HEK293 (cell line): ENCODE measurements at regions not wholly inside any gene's neighbourhood (a gene's known extent, or its start where the extent isn't known, plus 50 kb on each side); places are given as distances from the start of the nearest gene placed in this dataset.

Source experiments
- CTCF ChIA-PET: fragments of 350-600 bp; formaldehyde crosslinking; extraction: SDS; loops from one replicate; lab custom pipeline; 2021; ENCODE audit warnings: antibody characterized with exemption; lab: Yijun Ruan, JAX
- POLR2A ChIA-PET: fragments of 300-600 bp; formaldehyde crosslinking; extraction: SDS; loops from one replicate; lab custom pipeline; 2020; ENCODE audit warnings: antibody characterized with exemption, inconsistent platforms; lab: Yijun Ruan, JAX
- H3K27ac ChIP-seq: fragments of 200-500 bp; sonication (Bioruptor generic); 2 replicates; pipeline ENCODE4 v1.5.1; 2014; ENCODE audit warnings: low read depth, low read length, control low read depth, inconsistent platforms; ENCODE audit errors: extremely low read depth
- H3K36me3 ChIP-seq, 2 experiments: fragments of 200-500 bp in 1 of 2; sonication (Bioruptor generic) in 1 of 2; 1 replicate in 1 of 2; 2 replicates in 1 of 2; pipeline ENCODE4 v1.5.1; 2014 to 2017; ENCODE audit warnings: inconsistent platforms in 2 of 2, low read length in 2 of 2; ENCODE audit not compliant: control insufficient read depth in 2 of 2, insufficient read depth in 1 of 2
- H3K4me1 ChIP-seq: fragments of 200-500 bp; sonication (Bioruptor generic); 2 replicates; pipeline ENCODE4 v1.5.1; 2014; ENCODE audit warnings: mild to moderate bottlenecking, low read length, inconsistent platforms; ENCODE audit not compliant: control insufficient read depth, insufficient read depth
- H3K4me3 ChIP-seq: 2 replicates; pipeline ENCODE4 v1.5.1; 2011; ENCODE audit warnings: low read depth, mild to moderate bottlenecking, control low read depth, low read length, moderate library complexity
- H3K9me3 ChIP-seq: fragments of 200-500 bp; sonication (Bioruptor generic); 2 replicates; pipeline ENCODE4 v1.5.1; 2014; ENCODE audit warnings: low read depth, low read length, inconsistent platforms; ENCODE audit not compliant: control insufficient read depth, insufficient read depth
- EGR2 ChIP-seq: fragments of 450-650 bp; formaldehyde crosslinking; IDR thresholded peaks from 2 replicates; pipeline ENCODE4 v1.5.1; 2016; ENCODE audit warnings: low read depth, missing biosample characterization, missing genetic modification characterization
- GFI1B ChIP-seq: fragments of 450-650 bp; formaldehyde crosslinking; IDR thresholded peaks from 2 replicates; pipeline ENCODE4 v1.5.1; 2016; ENCODE audit warnings: missing biosample characterization, missing genetic modification characterization
- SETDB1 ChIP-seq: IDR thresholded peaks from one replicate; pipeline ENCODE4 v1.6.1; 2017; ENCODE audit warnings: mild to moderate bottlenecking, low read length, moderate library complexity, mixed read lengths; ENCODE audit not compliant: insufficient read length
- SP3 ChIP-seq: fragments of 450-650 bp; formaldehyde crosslinking; IDR thresholded peaks from 2 replicates; pipeline ENCODE4 v1.5.1; 2016; ENCODE audit warnings: missing biosample characterization, missing genetic modification characterization
- ZNF112 ChIP-seq: fragments of 450-650 bp; formaldehyde crosslinking; IDR thresholded peaks from 2 replicates; pipeline ENCODE4 v1.5.0; 2017; ENCODE audit warnings: missing biosample characterization, missing genetic modification characterization
- ZNF121 ChIP-seq: fragments of 450-650 bp; formaldehyde crosslinking; IDR thresholded peaks from 2 replicates; pipeline ENCODE4 v1.5.1; 2016; ENCODE audit warnings: missing biosample characterization, missing genetic modification characterization
- ZNF174 ChIP-seq: fragments of 450-650 bp; formaldehyde crosslinking; IDR thresholded peaks from 2 replicates; pipeline ENCODE4 v1.5.0; 2017; ENCODE audit warnings: missing biosample characterization, mild to moderate bottlenecking, missing genetic modification characterization
- ZNF175 ChIP-seq: fragments of 450-650 bp; formaldehyde crosslinking; IDR thresholded peaks from 2 replicates; pipeline ENCODE4 v1.5.1; 2016; ENCODE audit warnings: missing biosample characterization, missing genetic modification characterization
- ZNF2 ChIP-seq: fragments of 450-650 bp; formaldehyde crosslinking; IDR thresholded peaks from 2 replicates; pipeline ENCODE4 v1.5.1; 2016; ENCODE audit warnings: missing biosample characterization, missing genetic modification characterization
- ZNF292 ChIP-seq: fragments of 450-650 bp; formaldehyde crosslinking; IDR thresholded peaks from 2 replicates; pipeline ENCODE4 v1.5.1; 2016; ENCODE audit warnings: low read depth, missing biosample characterization, missing genetic modification characterization, borderline replicate concordance
- ZNF354C ChIP-seq: fragments of 450-650 bp; formaldehyde crosslinking; IDR thresholded peaks from 2 replicates; pipeline ENCODE4 v1.5.1; 2016; ENCODE audit warnings: missing biosample characterization, missing genetic modification characterization, low read depth, borderline replicate concordance
- ZNF366 ChIP-seq: fragments of 450-650 bp; formaldehyde crosslinking; conservative IDR thresholded peaks from 2 replicates; pipeline ENCODE4 v1.5.1; 2016; ENCODE audit warnings: missing biosample characterization, missing genetic modification characterization
- ZNF626 ChIP-seq: fragments of 450-650 bp; sonication (Bioruptor Pico); formaldehyde crosslinking; IDR thresholded peaks from 2 replicates; pipeline ENCODE4 v1.5.1; 2018; ENCODE audit warnings: missing biosample characterization, missing genetic modification characterization, inconsistent platforms
- ZNF785 ChIP-seq: fragments of 450-650 bp; formaldehyde crosslinking; IDR thresholded peaks from 2 replicates; pipeline ENCODE4 v1.5.1; 2016; ENCODE audit warnings: missing biosample characterization, missing genetic modification characterization
- ZNF843 ChIP-seq: fragments of 450-650 bp; formaldehyde crosslinking; IDR thresholded peaks from 2 replicates; pipeline ENCODE4 v1.5.1; 2016; ENCODE audit warnings: missing biosample characterization, missing genetic modification characterization
- TF ChIP-seq, protein P1 (sequence below): fragments of 450-650 bp; formaldehyde crosslinking; IDR thresholded peaks from 2 replicates; pipeline ENCODE4 v1.5.1; 2016; ENCODE audit warnings: missing biosample characterization, missing genetic modification characterization
- TF ChIP-seq, protein P2 (sequence below): fragments of 450-650 bp; formaldehyde crosslinking; IDR thresholded peaks from 2 replicates; pipeline ENCODE4 v1.5.1; 2017; ENCODE audit warnings: missing biosample characterization, mild to moderate bottlenecking, missing genetic modification characterization, moderate library complexity
- TF ChIP-seq, protein P3 (sequence below): fragments of 450-650 bp; formaldehyde crosslinking; IDR thresholded peaks from 2 replicates; pipeline ENCODE4 v1.5.1; 2016; ENCODE audit warnings: missing biosample characterization, missing genetic modification characterization
- TF ChIP-seq, protein P4 (sequence below): sonication (generic); formaldehyde crosslinking; IDR thresholded peaks from 2 replicates; pipeline ENCODE4 v1.8.1; 2022; ENCODE audit warnings: mild to moderate bottlenecking, moderate library complexity, missing genetic modification reagents
- TF ChIP-seq, protein P5 (sequence below): fragments of 450-650 bp; formaldehyde crosslinking; IDR thresholded peaks from 2 replicates; pipeline ENCODE4 v1.5.1; 2017; ENCODE audit warnings: missing biosample characterization, missing genetic modification characterization

DNA sequence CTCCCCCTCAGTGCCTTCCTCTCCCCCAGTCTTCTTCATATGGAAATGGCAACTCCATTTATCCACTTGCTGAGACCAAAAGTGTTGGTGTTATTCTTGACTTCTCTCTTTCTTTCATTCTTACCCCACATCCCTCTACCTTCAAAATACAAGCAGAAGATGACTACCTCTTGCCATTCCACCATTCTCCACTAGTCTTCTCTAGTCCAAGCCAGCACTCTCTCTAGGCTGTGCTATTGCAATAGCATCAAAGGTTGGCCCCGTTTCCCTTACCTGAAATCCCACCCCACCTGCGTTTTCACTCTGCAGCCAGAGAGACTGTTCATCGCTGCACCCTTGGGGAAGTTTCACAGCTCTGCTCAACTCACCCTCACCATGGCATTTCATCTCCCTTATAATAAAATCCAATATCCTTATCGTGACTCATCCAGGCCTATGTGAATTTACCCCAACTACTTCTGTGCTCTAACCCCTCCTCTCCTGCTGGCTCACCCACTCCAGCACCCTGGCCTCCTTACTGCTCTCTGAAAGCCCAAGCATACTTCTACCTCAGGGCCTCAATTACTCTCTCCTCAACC lies 109.1 kb downstream of the LSM5 start (continued):
- TF ChIP-seq, protein P1, sequence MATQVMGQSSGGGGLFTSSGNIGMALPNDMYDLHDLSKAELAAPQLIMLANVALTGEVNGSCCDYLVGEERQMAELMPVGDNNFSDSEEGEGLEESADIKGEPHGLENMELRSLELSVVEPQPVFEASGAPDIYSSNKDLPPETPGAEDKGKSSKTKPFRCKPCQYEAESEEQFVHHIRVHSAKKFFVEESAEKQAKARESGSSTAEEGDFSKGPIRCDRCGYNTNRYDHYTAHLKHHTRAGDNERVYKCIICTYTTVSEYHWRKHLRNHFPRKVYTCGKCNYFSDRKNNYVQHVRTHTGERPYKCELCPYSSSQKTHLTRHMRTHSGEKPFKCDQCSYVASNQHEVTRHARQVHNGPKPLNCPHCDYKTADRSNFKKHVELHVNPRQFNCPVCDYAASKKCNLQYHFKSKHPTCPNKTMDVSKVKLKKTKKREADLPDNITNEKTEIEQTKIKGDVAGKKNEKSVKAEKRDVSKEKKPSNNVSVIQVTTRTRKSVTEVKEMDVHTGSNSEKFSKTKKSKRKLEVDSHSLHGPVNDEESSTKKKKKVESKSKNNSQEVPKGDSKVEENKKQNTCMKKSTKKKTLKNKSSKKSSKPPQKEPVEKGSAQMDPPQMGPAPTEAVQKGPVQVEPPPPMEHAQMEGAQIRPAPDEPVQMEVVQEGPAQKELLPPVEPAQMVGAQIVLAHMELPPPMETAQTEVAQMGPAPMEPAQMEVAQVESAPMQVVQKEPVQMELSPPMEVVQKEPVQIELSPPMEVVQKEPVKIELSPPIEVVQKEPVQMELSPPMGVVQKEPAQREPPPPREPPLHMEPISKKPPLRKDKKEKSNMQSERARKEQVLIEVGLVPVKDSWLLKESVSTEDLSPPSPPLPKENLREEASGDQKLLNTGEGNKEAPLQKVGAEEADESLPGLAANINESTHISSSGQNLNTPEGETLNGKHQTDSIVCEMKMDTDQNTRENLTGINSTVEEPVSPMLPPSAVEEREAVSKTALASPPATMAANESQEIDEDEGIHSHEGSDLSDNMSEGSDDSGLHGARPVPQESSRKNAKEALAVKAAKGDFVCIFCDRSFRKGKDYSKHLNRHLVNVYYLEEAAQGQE (tag by site-specific recombination) = no peak
- TF ChIP-seq ZNF175 (tag by site-specific recombination) (no peak), SP3 (tag by site-specific recombination) (no peak), ZNF174 (tag by site-specific recombination) (no peak), ZNF354C (tag by site-specific recombination) (no peak), ZNF366 (no peak)

DNA sequence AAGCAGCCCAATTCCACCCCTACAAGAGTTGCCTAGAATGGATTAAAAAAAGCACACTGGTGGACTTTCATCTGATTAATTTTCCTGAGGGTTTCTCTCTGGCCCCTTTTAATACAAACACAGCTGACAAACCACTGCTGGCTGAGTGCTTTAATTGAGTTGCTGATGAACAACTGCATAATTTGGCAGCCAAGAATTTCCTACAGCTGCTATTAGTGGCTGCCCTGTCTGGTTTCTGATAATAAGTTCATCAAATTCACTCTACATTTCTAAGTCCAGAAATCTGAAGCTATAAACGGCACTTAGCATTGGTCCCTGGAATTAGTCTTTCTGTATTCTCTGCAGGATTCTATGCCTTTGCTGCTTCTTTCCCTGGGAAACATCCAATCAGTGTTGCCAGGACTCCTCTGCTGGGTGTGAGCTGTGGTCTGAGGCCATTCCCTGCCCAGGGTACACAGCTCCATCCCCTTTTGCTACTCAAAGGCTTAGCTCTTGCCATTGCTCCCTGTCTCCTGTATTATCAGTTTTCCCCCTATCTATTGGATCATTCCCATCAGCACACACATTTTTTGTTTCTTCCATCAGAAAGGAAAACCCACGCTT lies 110.6 kb downstream of the LSM5 start:
- ChIA-PET POLR2A (interaction anchor here (0.6 kb wide), 1 partner anchor 249 kb away, joined by 7 read pairs; no protein-coding TSS in a partner anchor), CTCF (no interaction called here)
- Histone ChIP-seq H3K4me3 (no peak overlapping the region), H3K27ac (no peak overlapping the region), H3K36me3 (no peaks in the 10 kb centered on the region), H3K9me3 (no peaks in the 10 kb centered on the region), H3K4me1 (no peaks in the 10 kb centered on the region)
- TF ChIP-seq ZNF121 (tag by site-specific recombination) (no peak), EGR2 (tag by site-specific recombination) (no peak), ZNF785 (tag by site-specific recombination) (no peak), ZNF112 (tag by site-specific recombination) (no peak), ZNF2 (tag by site-specific recombination) (no peak), ZNF292 (tag by site-specific recombination) (no peak), ZNF354C (tag by site-specific recombination) (no peak), GFI1B (tag by site-specific recombination) (no peak), ZNF843 (tag by site-specific recombination) (no peak), ZNF626 (tag by site-specific recombination) (no peak), SETDB1 (no peak)
- TF ChIP-seq, protein P2, sequence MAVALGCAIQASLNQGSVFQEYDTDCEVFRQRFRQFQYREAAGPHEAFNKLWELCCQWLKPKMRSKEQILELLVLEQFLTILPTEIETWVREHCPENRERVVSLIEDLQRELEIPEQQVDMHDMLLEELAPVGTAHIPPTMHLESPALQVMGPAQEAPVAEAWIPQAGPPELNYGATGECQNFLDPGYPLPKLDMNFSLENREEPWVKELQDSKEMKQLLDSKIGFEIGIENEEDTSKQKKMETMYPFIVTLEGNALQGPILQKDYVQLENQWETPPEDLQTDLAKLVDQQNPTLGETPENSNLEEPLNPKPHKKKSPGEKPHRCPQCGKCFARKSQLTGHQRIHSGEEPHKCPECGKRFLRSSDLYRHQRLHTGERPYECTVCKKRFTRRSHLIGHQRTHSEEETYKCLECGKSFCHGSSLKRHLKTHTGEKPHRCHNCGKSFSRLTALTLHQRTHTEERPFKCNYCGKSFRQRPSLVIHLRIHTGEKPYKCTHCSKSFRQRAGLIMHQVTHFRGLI = no peak
- TF ChIP-seq, protein P3, sequence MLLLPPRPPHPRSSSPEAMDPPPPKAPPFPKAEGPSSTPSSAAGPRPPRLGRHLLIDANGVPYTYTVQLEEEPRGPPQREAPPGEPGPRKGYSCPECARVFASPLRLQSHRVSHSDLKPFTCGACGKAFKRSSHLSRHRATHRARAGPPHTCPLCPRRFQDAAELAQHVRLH (tag by site-specific recombination) = no peak
- TF ChIP-seq, protein P4, sequence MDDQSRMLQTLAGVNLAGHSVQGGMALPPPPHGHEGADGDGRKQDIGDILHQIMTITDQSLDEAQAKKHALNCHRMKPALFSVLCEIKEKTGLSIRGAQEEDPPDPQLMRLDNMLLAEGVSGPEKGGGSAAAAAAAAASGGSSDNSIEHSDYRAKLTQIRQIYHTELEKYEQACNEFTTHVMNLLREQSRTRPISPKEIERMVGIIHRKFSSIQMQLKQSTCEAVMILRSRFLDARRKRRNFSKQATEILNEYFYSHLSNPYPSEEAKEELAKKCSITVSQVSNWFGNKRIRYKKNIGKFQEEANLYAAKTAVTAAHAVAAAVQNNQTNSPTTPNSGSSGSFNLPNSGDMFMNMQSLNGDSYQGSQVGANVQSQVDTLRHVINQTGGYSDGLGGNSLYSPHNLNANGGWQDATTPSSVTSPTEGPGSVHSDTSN (CRISPR knock-in tag) = no peak
- TF ChIP-seq, protein P5, sequence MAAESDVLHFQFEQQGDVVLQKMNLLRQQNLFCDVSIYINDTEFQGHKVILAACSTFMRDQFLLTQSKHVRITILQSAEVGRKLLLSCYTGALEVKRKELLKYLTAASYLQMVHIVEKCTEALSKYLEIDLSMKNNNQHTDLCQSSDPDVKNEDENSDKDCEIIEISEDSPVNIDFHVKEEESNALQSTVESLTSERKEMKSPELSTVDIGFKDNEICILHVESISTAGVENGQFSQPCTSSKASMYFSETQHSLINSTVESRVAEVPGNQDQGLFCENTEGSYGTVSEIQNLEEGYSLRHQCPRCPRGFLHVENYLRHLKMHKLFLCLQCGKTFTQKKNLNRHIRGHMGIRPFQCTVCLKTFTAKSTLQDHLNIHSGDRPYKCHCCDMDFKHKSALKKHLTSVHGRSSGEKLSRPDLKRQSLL (tag by site-specific recombination) = no peak
